Endodermal cell (in vitro differentiated cells): ENCODE measurements at regions not wholly inside any gene's neighbourhood (a gene's known extent, or its start where the extent isn't known, plus 50 kb on each side); places are given as distances from the start of the nearest gene placed in this dataset.

Source experiments
- DNase-seq: peaks from one replicate; pipeline ENCODE4 v3.0.0-alpha.2; 2017
- H3K27ac ChIP-seq: 2 replicates; pipeline ENCODE4 v1.5.1; 2013; ENCODE audit warnings: mild to moderate bottlenecking, low read depth, low read length, moderate library complexity
- H3K27me3 ChIP-seq: 2 replicates; pipeline ENCODE4 v1.6.1; 2013; ENCODE audit warnings: mild to moderate bottlenecking, low read length, moderate library complexity; ENCODE audit not compliant: insufficient read depth, control insufficient read depth, poor library complexity, severe bottlenecking
- H3K36me3 ChIP-seq: 2 replicates; pipeline ENCODE4 v1.7.0; 2013; ENCODE audit warnings: mild to moderate bottlenecking, low read length, moderate library complexity; ENCODE audit not compliant: control insufficient read depth, insufficient read depth
- H3K4me1 ChIP-seq: one replicate; pipeline ENCODE4 v1.7.0; 2013; ENCODE audit warnings: low read length; ENCODE audit not compliant: control insufficient read depth, insufficient read depth
- H3K4me3 ChIP-seq: 2 replicates; pipeline ENCODE4 v1.5.1; 2013; ENCODE audit warnings: mild to moderate bottlenecking, low read length, moderate library complexity
- H3K9ac ChIP-seq: 2 replicates; pipeline ENCODE4 v1.6.1; 2013; ENCODE audit warnings: mild to moderate bottlenecking, low read length, moderate library complexity; ENCODE audit not compliant: poor library complexity, severe bottlenecking; ENCODE audit errors: extremely low read depth
- H3K9me3 ChIP-seq: 2 replicates; pipeline ENCODE4 v1.6.1; 2013; ENCODE audit warnings: mild to moderate bottlenecking, low read length, moderate library complexity; ENCODE audit not compliant: control insufficient read depth
- H3K27ac Mint-ChIP-seq: 2 replicates; pipeline ENCODE4 v1.8.0; 2020; ENCODE audit warnings: mixed read lengths
- H3K27me3 Mint-ChIP-seq: 2 replicates; pipeline ENCODE4 v1.8.0; 2021; ENCODE audit warnings: mild to moderate bottlenecking, mixed read lengths; ENCODE audit not compliant: insufficient read depth
- H3K36me3 Mint-ChIP-seq: 2 replicates; pipeline ENCODE4 v1.8.0; 2020; ENCODE audit warnings: low read depth, mixed read lengths
- H3K4me1 Mint-ChIP-seq: 2 replicates; pipeline ENCODE4 v1.8.0; 2020; ENCODE audit warnings: mixed read lengths
- H3K4me3 Mint-ChIP-seq: 2 replicates; pipeline ENCODE4 v1.8.0; 2020; ENCODE audit warnings: mild to moderate bottlenecking, moderate library complexity, mixed read lengths
- H3K9me3 Mint-ChIP-seq: 2 replicates; pipeline ENCODE4 v1.8.0; 2020; ENCODE audit warnings: mild to moderate bottlenecking, mixed read lengths
- WGBS, 2 experiments: methylation state at CpG; one replicate each; pipeline versions ENCODE4 v1.1.5 to v1.1.7; 2013; ENCODE audit warnings: missing lambda C conversion rate in 2 of 2, mixed read lengths in 1 of 2; ENCODE audit not compliant: insufficient coverage in 1 of 2, insufficient read length in 1 of 2; 5-methylcytosine and 5-hydroxymethylcytosine counted together
- TF ChIP-seq, protein P1 (sequence below): fragments of 200-600 bp; sonication (generic); conservative IDR thresholded peaks from 2 replicates; pipeline ENCODE4 v1.5.0; 2021; ENCODE audit warnings: antibody characterized with exemption, mild to moderate bottlenecking

DNA sequence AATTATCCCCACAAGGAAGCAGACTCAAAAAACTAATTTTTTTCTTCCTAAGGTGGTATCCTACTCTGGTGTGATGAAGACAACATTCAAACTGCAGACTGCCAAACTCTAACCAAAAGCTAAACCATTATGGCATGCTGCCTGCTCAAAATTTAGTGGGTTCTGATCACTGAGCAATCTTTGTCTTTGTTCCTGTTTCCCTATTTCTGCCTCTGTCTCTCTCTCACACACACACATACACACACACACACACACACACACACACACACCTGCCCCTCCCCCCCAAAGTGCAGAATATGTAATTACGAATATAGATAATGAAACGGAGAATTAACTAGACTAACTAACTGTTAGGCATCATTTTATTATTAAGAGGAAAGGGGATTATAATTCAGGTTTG is 1278.6 kb downstream of the PCDH7 start:
- Mint-ChIP-seq H3K4me3 (no peak overlapping the region), H3K27me3 (no peaks in the 10 kb centered on the region), H3K4me1 (peaks cover 21% of the 10 kb centered on the region), H3K27ac (no peak overlapping the region), H3K9me3 (no peaks in the 10 kb centered on the region), H3K36me3 (no peaks in the 10 kb centered on the region)
- Histone ChIP-seq H3K36me3 (no peaks in the 10 kb centered on the region), H3K27ac (no peak overlapping the region), H3K4me3 (no peak overlapping the region), H3K9ac (no peak overlapping the region), H3K27me3 (no peaks in the 10 kb centered on the region), H3K9me3 (no peaks in the 10 kb centered on the region), H3K4me1 (no peaks in the 10 kb centered on the region)
- TF ChIP-seq, protein P1, sequence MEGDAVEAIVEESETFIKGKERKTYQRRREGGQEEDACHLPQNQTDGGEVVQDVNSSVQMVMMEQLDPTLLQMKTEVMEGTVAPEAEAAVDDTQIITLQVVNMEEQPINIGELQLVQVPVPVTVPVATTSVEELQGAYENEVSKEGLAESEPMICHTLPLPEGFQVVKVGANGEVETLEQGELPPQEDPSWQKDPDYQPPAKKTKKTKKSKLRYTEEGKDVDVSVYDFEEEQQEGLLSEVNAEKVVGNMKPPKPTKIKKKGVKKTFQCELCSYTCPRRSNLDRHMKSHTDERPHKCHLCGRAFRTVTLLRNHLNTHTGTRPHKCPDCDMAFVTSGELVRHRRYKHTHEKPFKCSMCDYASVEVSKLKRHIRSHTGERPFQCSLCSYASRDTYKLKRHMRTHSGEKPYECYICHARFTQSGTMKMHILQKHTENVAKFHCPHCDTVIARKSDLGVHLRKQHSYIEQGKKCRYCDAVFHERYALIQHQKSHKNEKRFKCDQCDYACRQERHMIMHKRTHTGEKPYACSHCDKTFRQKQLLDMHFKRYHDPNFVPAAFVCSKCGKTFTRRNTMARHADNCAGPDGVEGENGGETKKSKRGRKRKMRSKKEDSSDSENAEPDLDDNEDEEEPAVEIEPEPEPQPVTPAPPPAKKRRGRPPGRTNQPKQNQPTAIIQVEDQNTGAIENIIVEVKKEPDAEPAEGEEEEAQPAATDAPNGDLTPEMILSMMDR = no peak
- no CpG with 5 or more reads among the region's 2 CpGs for WGBS, 2 experiments
- no peak for DNase-seq

DNA sequence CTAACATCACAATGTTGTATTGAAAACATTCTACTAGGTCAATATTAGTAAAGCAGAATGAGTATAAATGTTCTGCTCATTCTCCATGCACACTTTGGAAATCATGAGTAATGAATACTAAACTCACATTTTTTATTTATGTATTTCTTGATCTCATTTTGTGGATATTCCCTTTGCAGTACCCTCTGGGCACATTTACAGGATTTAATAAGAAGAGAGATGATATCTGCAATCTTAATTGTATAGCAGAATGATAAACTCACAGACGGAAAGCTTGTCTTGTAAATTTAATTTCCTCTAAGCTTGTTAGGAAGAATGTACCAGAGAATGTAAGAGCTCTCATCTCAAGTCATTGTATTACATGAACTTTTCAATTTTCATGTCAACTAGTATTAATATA is 1279.7 kb downstream of the PCDH7 start:
- Histone ChIP-seq H3K4me1 (no peaks in the 10 kb centered on the region), H3K27ac (no peak overlapping the region), H3K9ac (no peak overlapping the region), H3K9me3 (no peaks in the 10 kb centered on the region), H3K4me3 (no peak overlapping the region), H3K27me3 (no peaks in the 10 kb centered on the region), H3K36me3 (no peaks in the 10 kb centered on the region)
- DNase-seq = no peak
- Mint-ChIP-seq H3K9me3 (no peaks in the 10 kb centered on the region), H3K4me3 (no peak overlapping the region), H3K27me3 (no peaks in the 10 kb centered on the region), H3K27ac (no peak overlapping the region), H3K36me3 (no peaks in the 10 kb centered on the region), H3K4me1 (peaks cover 22% of the 10 kb centered on the region)
- WGBS, 2 experiments = 92% methylated on average over 1 of the region's 1 CpG; no CpG with 5 or more reads in 1 of the 2 experiments
- TF ChIP-seq, protein P1 = no peak

DNA sequence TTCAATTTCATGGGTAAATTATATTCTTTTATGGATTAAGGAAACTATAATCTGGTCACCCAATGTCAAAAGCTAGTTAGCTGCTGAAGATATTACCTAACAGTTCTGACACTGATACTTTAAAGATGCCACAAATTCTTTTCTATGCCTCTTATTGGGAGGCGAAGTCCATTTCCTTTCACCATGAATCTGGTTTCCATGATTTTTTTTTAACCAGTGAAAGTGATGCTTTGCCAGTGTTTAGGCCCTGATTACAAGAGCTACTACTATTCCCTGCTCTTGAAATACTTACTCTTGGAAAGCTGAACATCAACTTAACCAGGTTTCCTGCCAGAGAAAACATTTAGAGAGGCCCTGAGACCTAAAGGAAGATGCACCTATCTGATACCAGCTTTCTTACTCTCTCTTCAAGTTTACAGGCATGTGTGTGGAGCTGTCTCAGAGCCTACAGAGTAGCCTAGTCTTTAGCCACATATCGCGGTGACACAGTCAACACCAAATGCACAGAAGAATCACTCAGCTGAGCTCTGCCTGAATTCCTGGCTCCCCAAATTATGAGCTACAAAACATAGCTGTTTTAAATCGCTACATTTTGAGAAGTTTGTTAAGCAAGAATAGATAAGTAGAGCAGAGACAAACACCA is 1280.8 kb downstream of the PCDH7 start:
- Histone ChIP-seq H3K4me3 (no peak overlapping the region), H3K4me1 (no peaks in the 10 kb centered on the region), H3K27me3 (no peaks in the 10 kb centered on the region), H3K27ac (no peak overlapping the region), H3K9me3 (no peaks in the 10 kb centered on the region), H3K9ac (no peak overlapping the region), H3K36me3 (no peaks in the 10 kb centered on the region)
- DNase-seq = no peak
- H3K9me3 Mint-ChIP-seq = no peaks in the 10 kb centered on the region
- WGBS, 2 experiments = 100% methylated on average over 3 of the region's 4 CpGs
- H3K36me3 Mint-ChIP-seq = no peaks in the 10 kb centered on the region
- no peaks in the 10 kb centered on the region for H3K27me3 Mint-ChIP-seq
- peaks cover 16% of the 10 kb centered on the region for H3K4me1 Mint-ChIP-seq
- TF ChIP-seq, protein P1 = no peak
- H3K4me3 Mint-ChIP-seq = no peak overlapping the region
- no peak overlapping the region for H3K27ac Mint-ChIP-seq
